HEK293 (cell line): ENCODE measurements at regions not wholly inside any gene's neighbourhood (a gene's known extent, or its start where the extent isn't known, plus 50 kb on each side); places are given as distances from the start of the nearest gene placed in this dataset.

Source experiments
- CTCF ChIA-PET: fragments of 350-600 bp; formaldehyde crosslinking; extraction: SDS; loops from one replicate; lab custom pipeline; 2021; ENCODE audit warnings: antibody characterized with exemption; lab: Yijun Ruan, JAX
- POLR2A ChIA-PET: fragments of 300-600 bp; formaldehyde crosslinking; extraction: SDS; loops from one replicate; lab custom pipeline; 2020; ENCODE audit warnings: antibody characterized with exemption, inconsistent platforms; lab: Yijun Ruan, JAX
- H3K27ac ChIP-seq: fragments of 200-500 bp; sonication (Bioruptor generic); 2 replicates; pipeline ENCODE4 v1.5.1; 2014; ENCODE audit warnings: low read depth, low read length, control low read depth, inconsistent platforms; ENCODE audit errors: extremely low read depth
- H3K36me3 ChIP-seq, 2 experiments: fragments of 200-500 bp in 1 of 2; sonication (Bioruptor generic) in 1 of 2; 1 replicate in 1 of 2; 2 replicates in 1 of 2; pipeline ENCODE4 v1.5.1; 2014 to 2017; ENCODE audit warnings: inconsistent platforms in 2 of 2, low read length in 2 of 2; ENCODE audit not compliant: control insufficient read depth in 2 of 2, insufficient read depth in 1 of 2
- H3K4me1 ChIP-seq: fragments of 200-500 bp; sonication (Bioruptor generic); 2 replicates; pipeline ENCODE4 v1.5.1; 2014; ENCODE audit warnings: mild to moderate bottlenecking, low read length, inconsistent platforms; ENCODE audit not compliant: control insufficient read depth, insufficient read depth
- H3K4me3 ChIP-seq: 2 replicates; pipeline ENCODE4 v1.5.1; 2011; ENCODE audit warnings: low read depth, mild to moderate bottlenecking, control low read depth, low read length, moderate library complexity
- H3K9me3 ChIP-seq: fragments of 200-500 bp; sonication (Bioruptor generic); 2 replicates; pipeline ENCODE4 v1.5.1; 2014; ENCODE audit warnings: low read depth, low read length, inconsistent platforms; ENCODE audit not compliant: control insufficient read depth, insufficient read depth
- EGR2 ChIP-seq: fragments of 450-650 bp; formaldehyde crosslinking; IDR thresholded peaks from 2 replicates; pipeline ENCODE4 v1.5.1; 2016; ENCODE audit warnings: low read depth, missing biosample characterization, missing genetic modification characterization
- WT1 ChIP-seq: fragments of 450-650 bp; formaldehyde crosslinking; IDR thresholded peaks from 2 replicates; pipeline ENCODE4 v1.5.1; 2016; ENCODE audit warnings: missing biosample characterization, missing genetic modification characterization
- ZBTB48 ChIP-seq: fragments of 450-650 bp; formaldehyde crosslinking; IDR thresholded peaks from 2 replicates; pipeline ENCODE4 v1.5.1; 2016; ENCODE audit warnings: missing biosample characterization, missing genetic modification characterization
- ZBTB8A ChIP-seq: fragments of 450-650 bp; formaldehyde crosslinking; IDR thresholded peaks from 2 replicates; pipeline ENCODE4 v1.5.1; 2016; ENCODE audit warnings: missing biosample characterization, missing genetic modification characterization
- ZFHX2 ChIP-seq: fragments of 450-650 bp; formaldehyde crosslinking; conservative IDR thresholded peaks from 2 replicates; pipeline ENCODE4 v1.5.1; 2016; ENCODE audit warnings: missing biosample characterization, missing genetic modification characterization
- ZFP69B ChIP-seq: fragments of 450-650 bp; formaldehyde crosslinking; IDR thresholded peaks from 2 replicates; pipeline ENCODE4 v1.5.1; 2016; ENCODE audit warnings: missing biosample characterization, missing genetic modification characterization
- ZNF114 ChIP-seq: fragments of 450-650 bp; formaldehyde crosslinking; IDR thresholded peaks from 2 replicates; pipeline ENCODE4 v1.5.0; 2017; ENCODE audit warnings: missing biosample characterization, missing genetic modification characterization
- ZNF221 ChIP-seq: fragments of 450-650 bp; formaldehyde crosslinking; IDR thresholded peaks from 2 replicates; pipeline ENCODE4 v1.5.1; 2017; ENCODE audit warnings: missing biosample characterization, missing genetic modification characterization, borderline replicate concordance
- ZNF449 ChIP-seq: fragments of 450-650 bp; formaldehyde crosslinking; IDR thresholded peaks from 2 replicates; pipeline ENCODE4 v1.5.1; 2017; ENCODE audit warnings: missing biosample characterization, mild to moderate bottlenecking, missing genetic modification characterization, moderate library complexity
- ZNF596 ChIP-seq: fragments of 450-650 bp; IDR thresholded peaks from 2 replicates; pipeline ENCODE4 v1.5.0; 2018; ENCODE audit warnings: missing biosample characterization, mild to moderate bottlenecking, missing genetic modification characterization, moderate library complexity
- ZNF658 ChIP-seq: fragments of 450-650 bp; formaldehyde crosslinking; IDR thresholded peaks from 2 replicates; pipeline ENCODE4; 2016; ENCODE audit warnings: missing biosample characterization, missing genetic modification characterization
- ZNF701 ChIP-seq: fragments of 450-650 bp; formaldehyde crosslinking; IDR thresholded peaks from 2 replicates; pipeline ENCODE4 v1.5.1; 2016; ENCODE audit warnings: missing biosample characterization, missing genetic modification characterization
- ZNF704 ChIP-seq: fragments of 450-650 bp; formaldehyde crosslinking; IDR thresholded peaks from 2 replicates; pipeline ENCODE4 v1.5.1; 2016; ENCODE audit warnings: missing biosample characterization, missing genetic modification characterization
- ZNF830 ChIP-seq: fragments of 450-650 bp; IDR thresholded peaks from 2 replicates; pipeline ENCODE4 v1.5.0; 2018; ENCODE audit warnings: missing biosample characterization, missing genetic modification characterization, low read depth, mild to moderate bottlenecking, moderate library complexity
- TF ChIP-seq, protein P1 (sequence below): fragments of 450-650 bp; formaldehyde crosslinking; IDR thresholded peaks from 2 replicates; pipeline ENCODE4 v1.5.1; 2017; ENCODE audit warnings: missing biosample characterization, missing genetic modification characterization
- TF ChIP-seq, protein P2 (sequence below): fragments of 450-650 bp; formaldehyde crosslinking; IDR thresholded peaks from 2 replicates; pipeline ENCODE4 v1.5.1; 2016; ENCODE audit warnings: missing biosample characterization, missing genetic modification characterization

GRCh38 chr16:86343796-86344585, 166.3 kb upstream of the FOXF1 start (continued):
- TF ChIP-seq ZNF596 = no peak
- TF ChIP-seq ZBTB8A (tag by site-specific recombination) = no peak
- TF ChIP-seq, protein P1, sequence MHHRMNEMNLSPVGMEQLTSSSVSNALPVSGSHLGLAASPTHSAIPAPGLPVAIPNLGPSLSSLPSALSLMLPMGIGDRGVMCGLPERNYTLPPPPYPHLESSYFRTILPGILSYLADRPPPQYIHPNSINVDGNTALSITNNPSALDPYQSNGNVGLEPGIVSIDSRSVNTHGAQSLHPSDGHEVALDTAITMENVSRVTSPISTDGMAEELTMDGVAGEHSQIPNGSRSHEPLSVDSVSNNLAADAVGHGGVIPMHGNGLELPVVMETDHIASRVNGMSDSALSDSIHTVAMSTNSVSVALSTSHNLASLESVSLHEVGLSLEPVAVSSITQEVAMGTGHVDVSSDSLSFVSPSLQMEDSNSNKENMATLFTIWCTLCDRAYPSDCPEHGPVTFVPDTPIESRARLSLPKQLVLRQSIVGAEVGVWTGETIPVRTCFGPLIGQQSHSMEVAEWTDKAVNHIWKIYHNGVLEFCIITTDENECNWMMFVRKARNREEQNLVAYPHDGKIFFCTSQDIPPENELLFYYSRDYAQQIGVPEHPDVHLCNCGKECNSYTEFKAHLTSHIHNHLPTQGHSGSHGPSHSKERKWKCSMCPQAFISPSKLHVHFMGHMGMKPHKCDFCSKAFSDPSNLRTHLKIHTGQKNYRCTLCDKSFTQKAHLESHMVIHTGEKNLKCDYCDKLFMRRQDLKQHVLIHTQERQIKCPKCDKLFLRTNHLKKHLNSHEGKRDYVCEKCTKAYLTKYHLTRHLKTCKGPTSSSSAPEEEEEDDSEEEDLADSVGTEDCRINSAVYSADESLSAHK (tag by site-specific recombination) = peak; percentile 63; the same call in 1 of the 2 replicates
- peak; percentile 17; the same call in 1 of the 2 replicates for TF ChIP-seq ZBTB48
- TF ChIP-seq, all 188 proteins: peak for 7

DNA sequence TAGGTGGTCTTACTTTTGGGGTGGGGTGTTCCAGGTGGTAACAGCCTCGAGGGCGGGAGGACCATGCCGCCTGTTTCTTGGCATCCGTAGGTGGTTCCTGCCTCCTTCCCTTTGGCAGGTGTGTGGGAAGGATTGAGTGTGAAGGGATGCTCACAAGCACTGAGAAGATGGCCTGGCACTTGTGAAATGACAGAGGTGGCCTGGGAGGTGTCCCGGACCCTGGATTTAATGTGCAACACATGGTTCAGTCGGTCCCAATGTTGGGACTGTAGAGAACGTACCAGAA, 165.8 kb upstream of the FOXF1 start:
- Histone ChIP-seq H3K4me3 (no peak overlapping the region), H3K36me3 (no peaks in the 10 kb centered on the region)
- TF ChIP-seq ZNF449 (tag by site-specific recombination) (0 out of 2 replicates have a peak, but pooled peaks have one; percentile 5), ZNF114 (tag by site-specific recombination) (no peak), ZFHX2 (peak; percentile 71), EGR2 (tag by site-specific recombination) (peak; percentile 77), ZNF704 (no peak), ZNF701 (no peak)
- TF ChIP-seq, protein P1 (tag by site-specific recombination) = no peak
- TF ChIP-seq, all 188 proteins: peak for 3
- ChIA-PET POLR2A (no interaction called here), CTCF (interaction anchor here (3.7 kb wide), 1 partner anchor 174 kb away, joined by 38 read pairs; no protein-coding TSS in a partner anchor)
- H3K4me1 ChIP-seq = peaks cover 6% of the 10 kb centered on the region
- no peaks in the 10 kb centered on the region for H3K9me3 ChIP-seq
- no peak overlapping the region for H3K27ac ChIP-seq

DNA sequence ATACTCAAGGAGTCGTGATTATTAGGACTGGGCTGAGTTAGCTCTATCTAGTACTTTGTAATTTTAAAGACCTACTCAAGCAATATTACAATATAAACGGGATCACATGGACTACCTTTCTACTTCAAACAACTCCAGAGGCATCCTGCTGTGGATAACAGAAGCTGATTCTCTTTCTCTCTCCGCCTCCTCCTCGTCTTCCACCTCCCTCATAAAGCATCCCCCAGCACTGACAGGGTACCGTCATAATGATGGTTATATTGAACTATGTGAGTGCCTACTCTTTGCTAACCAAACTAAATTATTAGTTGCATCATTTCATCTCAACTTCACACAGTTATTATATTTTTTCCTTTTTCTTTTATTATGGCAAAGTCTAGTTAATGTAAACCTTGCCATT, 165.4 kb upstream of the FOXF1 start:
- Histone ChIP-seq H3K9me3 (no peaks in the 10 kb centered on the region), H3K36me3 (no peaks in the 10 kb centered on the region), H3K4me1 (peaks cover 6% of the 10 kb centered on the region), H3K27ac (no peak overlapping the region), H3K4me3 (no peak overlapping the region)
- CTCF ChIA-PET = interaction anchor here (3.7 kb wide), 1 partner anchor 174 kb away, joined by 38 read pairs; no protein-coding TSS in a partner anchor
- TF ChIP-seq ZFP69B (tag by site-specific recombination) (no peak), WT1 (tag by site-specific recombination) (no peak), ZNF658 (tag by site-specific recombination) (no peak), ZNF221 (tag by site-specific recombination) (no peak), ZNF701 (no peak), ZNF830 (no peak)
- TF ChIP-seq, protein P2, sequence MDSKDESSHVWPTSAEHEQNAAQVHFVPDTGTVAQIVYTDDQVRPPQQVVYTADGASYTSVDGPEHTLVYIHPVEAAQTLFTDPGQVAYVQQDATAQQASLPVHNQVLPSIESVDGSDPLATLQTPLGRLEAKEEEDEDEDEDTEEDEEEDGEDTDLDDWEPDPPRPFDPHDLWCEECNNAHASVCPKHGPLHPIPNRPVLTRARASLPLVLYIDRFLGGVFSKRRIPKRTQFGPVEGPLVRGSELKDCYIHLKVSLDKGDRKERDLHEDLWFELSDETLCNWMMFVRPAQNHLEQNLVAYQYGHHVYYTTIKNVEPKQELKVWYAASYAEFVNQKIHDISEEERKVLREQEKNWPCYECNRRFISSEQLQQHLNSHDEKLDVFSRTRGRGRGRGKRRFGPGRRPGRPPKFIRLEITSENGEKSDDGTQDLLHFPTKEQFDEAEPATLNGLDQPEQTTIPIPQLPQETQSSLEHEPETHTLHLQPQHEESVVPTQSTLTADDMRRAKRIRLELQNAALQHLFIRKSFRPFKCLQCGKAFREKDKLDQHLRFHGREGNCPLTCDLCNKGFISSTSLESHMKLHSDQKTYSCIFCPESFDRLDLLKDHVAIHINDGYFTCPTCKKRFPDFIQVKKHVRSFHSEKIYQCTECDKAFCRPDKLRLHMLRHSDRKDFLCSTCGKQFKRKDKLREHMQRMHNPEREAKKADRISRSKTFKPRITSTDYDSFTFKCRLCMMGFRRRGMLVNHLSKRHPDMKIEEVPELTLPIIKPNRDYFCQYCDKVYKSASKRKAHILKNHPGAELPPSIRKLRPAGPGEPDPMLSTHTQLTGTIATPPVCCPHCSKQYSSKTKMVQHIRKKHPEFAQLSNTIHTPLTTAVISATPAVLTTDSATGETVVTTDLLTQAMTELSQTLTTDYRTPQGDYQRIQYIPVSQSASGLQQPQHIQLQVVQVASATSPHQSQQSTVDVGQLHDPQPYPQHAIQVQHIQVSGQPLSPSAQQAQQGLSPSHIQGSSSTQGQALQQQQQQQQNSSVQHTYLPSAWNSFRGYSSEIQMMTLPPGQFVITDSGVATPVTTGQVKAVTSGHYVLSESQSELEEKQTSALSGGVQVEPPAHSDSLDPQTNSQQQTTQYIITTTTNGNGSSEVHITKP (tag by site-specific recombination) = no peak
- POLR2A ChIA-PET = no interaction called here
